Progenitor cell of endocrine pancreas (in vitro differentiated cells): ENCODE measurements at regions not wholly inside any gene's neighbourhood (a gene's known extent, or its start where the extent isn't known, plus 50 kb on each side); places are given as distances from the start of the nearest gene placed in this dataset.

ENCODE experiments used
- DNase-seq: peaks from one replicate; pipeline ENCODE4 v3.0.0; 2021; ENCODE audit warnings: low spot score; ENCODE audit not compliant: unreplicated experiment
- H3K27ac Mint-ChIP-seq: 2 replicates; pipeline ENCODE4 v1.8.0; 2021; ENCODE audit warnings: mild to moderate bottlenecking, moderate library complexity, mixed read lengths
- H3K27me3 Mint-ChIP-seq: 2 replicates; pipeline ENCODE4 v1.8.0; 2021; ENCODE audit warnings: mixed read lengths
- H3K36me3 Mint-ChIP-seq: 2 replicates; pipeline ENCODE4 v1.8.0; 2022; ENCODE audit warnings: mixed read lengths; ENCODE audit not compliant: insufficient read depth
- H3K4me1 Mint-ChIP-seq: 2 replicates; pipeline ENCODE4 v1.8.0; 2021; ENCODE audit warnings: low read depth, mixed read lengths
- H3K4me3 Mint-ChIP-seq: 2 replicates; pipeline ENCODE4 v1.8.0; 2021; ENCODE audit warnings: low read depth, mild to moderate bottlenecking, moderate library complexity, mixed read lengths
- H3K9me3 Mint-ChIP-seq: 2 replicates; pipeline ENCODE4 v1.8.0; 2021; ENCODE audit warnings: low read depth, mixed read lengths
- CTCF ChIP-seq: fragments of 200-600 bp; sonication (generic); IDR thresholded peaks from one replicate; pipeline ENCODE4 v1.5.0; 2021; ENCODE audit warnings: antibody characterized with exemption, mild to moderate bottlenecking; ENCODE audit not compliant: unreplicated experiment

GRCh38 chr4:126755506-126755905 is 877.3 kb upstream of the INTU start:
- TF ChIP-seq CTCF = no peak

GRCh38 chr4:126756050-126756829 is 876.5 kb upstream of the INTU start:
- Mint-ChIP-seq H3K27ac (no peak overlapping the region), H3K4me1 (no peaks in the 10 kb centered on the region), H3K4me3 (no peak overlapping the region), H3K9me3 (no peaks in the 10 kb centered on the region), H3K36me3 (no peaks in the 10 kb centered on the region), H3K27me3 (no peaks in the 10 kb centered on the region)
- no peak for DNase-seq
- TF ChIP-seq CTCF = no peak

More at GRCh38 chr4:126755506-126755905, 877.3 kb upstream of the INTU start:
- no peak overlapping the region for H3K27ac Mint-ChIP-seq
- H3K9me3 Mint-ChIP-seq = no peaks in the 10 kb centered on the region
- no peak overlapping the region for H3K4me3 Mint-ChIP-seq
- no peak for DNase-seq
- H3K27me3 Mint-ChIP-seq = no peaks in the 10 kb centered on the region
- no peaks in the 10 kb centered on the region for H3K36me3 Mint-ChIP-seq
- peaks cover 2% of the 10 kb centered on the region for H3K4me1 Mint-ChIP-seq

GRCh38 chr4:126757219-126757618 is 875.5 kb upstream of the INTU start:
- H3K4me3 Mint-ChIP-seq = no peak overlapping the region
- no peaks in the 10 kb centered on the region for H3K4me1 Mint-ChIP-seq
- no peaks in the 10 kb centered on the region for H3K9me3 Mint-ChIP-seq
- no peak for TF ChIP-seq CTCF
- H3K36me3 Mint-ChIP-seq = no peaks in the 10 kb centered on the region
- no peak overlapping the region for H3K27ac Mint-ChIP-seq
- DNase-seq = no peak
- no peaks in the 10 kb centered on the region for H3K27me3 Mint-ChIP-seq

GRCh38 chr4:126758493-126758892 is 874.3 kb upstream of the INTU start:
- no peaks in the 10 kb centered on the region for H3K36me3 Mint-ChIP-seq
- TF ChIP-seq CTCF = no peak
- no peaks in the 10 kb centered on the region for H3K4me1 Mint-ChIP-seq
- DNase-seq = no peak
- no peaks in the 10 kb centered on the region for H3K9me3 Mint-ChIP-seq
- H3K27ac Mint-ChIP-seq = no peak overlapping the region
- H3K27me3 Mint-ChIP-seq = no peaks in the 10 kb centered on the region
- H3K4me3 Mint-ChIP-seq = no peak overlapping the region

- H3K27me3 Mint-ChIP-seq = no peaks in the 10 kb centered on the region
- DNase-seq = no peak
- no peak overlapping the region for H3K4me3 Mint-ChIP-seq
- no peak for TF ChIP-seq CTCF
- H3K36me3 Mint-ChIP-seq = no peaks in the 10 kb centered on the region
- H3K27ac Mint-ChIP-seq = no peak overlapping the region
- H3K4me1 Mint-ChIP-seq = no peaks in the 10 kb centered on the region
- no peaks in the 10 kb centered on the region for H3K9me3 Mint-ChIP-seq
These were observed 870.7 kb upstream of the INTU start for GRCh38 chr4:126761947-126762662.
